ENCODE measurements at regions not wholly inside any gene's neighbourhood (a gene's known extent, or its start where the extent isn't known, plus 50 kb on each side); places are given as distances from the start of the nearest gene placed in this dataset.
"Not testable (repeated sequence)": the region's sequence is repeated elsewhere in the genome, so short reads cannot be mapped to it uniquely, and the experiment has no call there.

- no TSS peak for BruUV-seq (replicated peaks)
These were observed 510.0 kb upstream of the GRAMD2B start for GRCh38 chr5:125913200-125913599.

DNA sequence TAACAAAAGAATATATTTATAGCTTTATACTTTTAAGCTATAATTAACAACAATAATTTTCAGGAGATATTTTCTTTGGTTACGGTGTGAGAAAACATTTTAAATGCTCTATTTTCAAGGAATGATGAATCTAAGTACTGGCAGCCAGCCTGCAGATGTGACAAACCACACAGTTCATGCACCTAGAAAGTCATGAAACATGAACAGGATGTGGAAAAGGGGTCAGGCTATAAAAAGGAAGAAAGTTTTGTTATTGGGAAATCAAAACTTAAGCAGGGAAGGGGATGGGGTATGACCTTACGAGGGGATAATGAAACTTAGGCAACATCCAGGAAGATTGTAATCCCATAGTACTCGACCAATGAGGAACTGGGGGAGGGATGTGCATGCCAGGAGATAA lies 508.7 kb upstream of the GRAMD2B start:
- no peak overlapping the region for H2AFZ ChIP-seq (ENCODE audit: low read length)
- H3K36me3 ChIP-seq (ENCODE audit: insufficient read depth, low read length), result no peaks in the 10 kb centered on the region
- H3K79me2 ChIP-seq (ENCODE audit: insufficient read depth, low read depth, low read length), result no peaks in the 10 kb centered on the region
- DNase-seq (ENCODE audit: low spot score), result no peak
- intact Hi-C loops (cut with micrococcal nuclease; ENCODE audit: unreplicated experiment), result no loop called here
- POLR2A ChIA-PET, result no interaction called here
- no peak for TF ChIP-seq EZH2phosphoT487 (IDR thresholded peaks at IDR 0.05; ENCODE audit: borderline replicate concordance, low read depth, low read length)
- no peak for TF ChIP-seq CTCF (conservative IDR thresholded peaks at IDR 0.05; ENCODE audit: low read length)
- no peak overlapping the region for H3K4me2 ChIP-seq (ENCODE audit: low read length)
- H3K9me3 ChIP-seq (ENCODE audit: low read length), result no peaks in the 10 kb centered on the region
- H3K9me2 ChIP-seq (ENCODE audit: insufficient read depth, low read length), result no peaks in the 10 kb centered on the region
- H3K27ac ChIP-seq (ENCODE audit: low read depth, low read length, poor library complexity, severe bottlenecking), result no peak overlapping the region
- CTCF ChIA-PET (ENCODE audit: unreplicated experiment), result no interaction called here
- H4K20me1 ChIP-seq (ENCODE audit: insufficient read depth, low read length), result no peaks in the 10 kb centered on the region
- no peaks in the 10 kb centered on the region for H3K4me1 ChIP-seq (ENCODE audit: insufficient read depth, low read length, poor library complexity, severe bottlenecking)
- BruUV-seq (replicated peaks), result no TSS peak
- no peak overlapping the region for H3K4me3 ChIP-seq (ENCODE audit: low read depth, low read length, poor library complexity, severe bottlenecking)

More at GRCh38 chr5:125913200-125913599, 510.0 kb upstream of the GRAMD2B start:
- Histone ChIP-seq H2AFZ (ENCODE audit: low read length) (no peak overlapping the region), H3K9me2 (ENCODE audit: insufficient read depth, low read length) (no peaks in the 10 kb centered on the region), H3K27ac (ENCODE audit: low read depth, low read length, poor library complexity, severe bottlenecking) (no peak overlapping the region), H3K9me3 (ENCODE audit: low read length) (no peaks in the 10 kb centered on the region), H3K4me1 (ENCODE audit: insufficient read depth, low read length, poor library complexity, severe bottlenecking) (no peaks in the 10 kb centered on the region), H4K20me1 (ENCODE audit: insufficient read depth, low read length) (no peaks in the 10 kb centered on the region), H3K4me2 (ENCODE audit: low read length) (no peak overlapping the region), H3K4me3 (ENCODE audit: low read depth, low read length, poor library complexity, severe bottlenecking) (no peak overlapping the region), H3K79me2 (ENCODE audit: insufficient read depth, low read depth, low read length) (no peaks in the 10 kb centered on the region), H3K36me3 (ENCODE audit: insufficient read depth, low read length) (no peaks in the 10 kb centered on the region)
- TF ChIP-seq EZH2phosphoT487 (IDR thresholded peaks at IDR 0.05; ENCODE audit: borderline replicate concordance, low read depth, low read length), result no peak
- TF ChIP-seq CTCF (conservative IDR thresholded peaks at IDR 0.05; ENCODE audit: low read length), result no peak
- intact Hi-C loops (cut with micrococcal nuclease; ENCODE audit: unreplicated experiment), result no loop called here
- ChIA-PET CTCF (ENCODE audit: unreplicated experiment) (no interaction called here), POLR2A (no interaction called here)
- DNase-seq (ENCODE audit: low spot score), result no peak

DNA sequence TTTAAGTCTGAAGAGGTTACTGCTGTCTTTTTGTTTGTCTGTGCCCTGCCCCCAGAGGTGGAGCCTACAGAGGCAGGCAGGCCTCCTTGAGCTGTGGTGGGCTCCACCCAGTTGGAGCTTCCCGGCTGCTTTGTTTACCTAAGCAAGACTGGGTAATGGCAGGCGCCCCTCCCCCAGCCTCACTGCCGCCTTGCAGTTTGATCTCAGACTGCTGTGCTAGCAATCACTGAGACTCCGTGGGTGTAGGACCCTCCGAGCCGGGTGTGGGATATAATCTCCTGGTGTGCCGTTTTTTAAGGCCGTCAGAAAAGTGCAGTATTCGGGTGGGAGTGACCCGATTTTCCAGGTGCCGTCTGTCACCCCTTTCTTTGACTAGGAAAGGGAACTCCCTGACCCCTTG lies 499.3 kb upstream of the GRAMD2B start:
- POLR2A ChIA-PET; H3K79me2 ChIP-seq (ENCODE audit: insufficient read depth, low read depth, low read length); H4K20me1 ChIP-seq (ENCODE audit: insufficient read depth, low read length); H3K36me3 ChIP-seq (ENCODE audit: insufficient read depth, low read length); H3K9me2 ChIP-seq (ENCODE audit: insufficient read depth, low read length); H3K4me1 ChIP-seq (ENCODE audit: insufficient read depth, low read length, poor library complexity, severe bottlenecking); DNase-seq (ENCODE audit: low spot score); CTCF ChIA-PET (ENCODE audit: unreplicated experiment); intact Hi-C loops (cut with micrococcal nuclease; ENCODE audit: unreplicated experiment); H2AFZ ChIP-seq (ENCODE audit: low read length); H3K9me3 ChIP-seq (ENCODE audit: low read length); BruUV-seq (replicated peaks); H3K4me3 ChIP-seq (ENCODE audit: low read depth, low read length, poor library complexity, severe bottlenecking); H3K4me2 ChIP-seq (ENCODE audit: low read length); H3K27ac ChIP-seq (ENCODE audit: low read depth, low read length, poor library complexity, severe bottlenecking): not testable (repeated sequence)
